ENCODE measurements at regions not wholly inside any gene's neighbourhood (a gene's known extent, or its start where the extent isn't known, plus 50 kb on each side); places are given as distances from the start of the nearest gene placed in this dataset.

GRCh38 chr15:75100679-75101078 is 77.3 kb downstream of the PPCDC start:
- intact Hi-C loops (cut with DNase I), result no loop called here

GRCh38 chr15:75104804-75105557 is 81.6 kb downstream of the PPCDC start:
- intact Hi-C loops (cut with DNase I), result no loop called here

More at GRCh38 chr15:75100679-75101078, 77.3 kb downstream of the PPCDC start:
- no peaks in the 10 kb centered on the region for H3K36me3 ChIP-seq
- no peak overlapping the region for H3K4me3 ChIP-seq (replicated peaks in 1 of 3)
- peaks cover 0 to 13% of the 10 kb centered on the region in 2 donors for H3K4me1 ChIP-seq
- H3K27me3 ChIP-seq, result no peaks in the 10 kb centered on the region
- TF ChIP-seq CTCF (IDR thresholded peaks at IDR 0.05) (no peak), POLR2A (IDR thresholded peaks at IDR 0.05) (no peak)
- no peak overlapping the region for H3K27ac ChIP-seq
- DNase-seq, result no peak
- WGBS, 2 donors, result 95 to 100% methylated on average over 2 of the region's 2 CpGs
- no peaks in the 10 kb centered on the region for H3K9me3 ChIP-seq

GRCh38 chr15:75107516-75107907 is 84.1 kb downstream of the PPCDC start:
- H3K4me3 ChIP-seq (replicated peaks in 1 of 3), result no peak overlapping the region
- no peaks in the 10 kb centered on the region for H3K36me3 ChIP-seq
- intact Hi-C loops (cut with DNase I), result no loop called here
- TF ChIP-seq CTCF (IDR thresholded peaks at IDR 0.05) (no peak), POLR2A (IDR thresholded peaks at IDR 0.05) (no peak)
- no peak overlapping the region for H3K27ac ChIP-seq
- no peaks in the 10 kb centered on the region for H3K27me3 ChIP-seq
- WGBS, 2 donors, result 87 to 92% methylated on average over 2 of the region's 2 CpGs
- peaks cover 4 to 19% of the 10 kb centered on the region in 2 donors for H3K4me1 ChIP-seq
- no peaks in the 10 kb centered on the region for H3K9me3 ChIP-seq
- no peak for DNase-seq

More at GRCh38 chr15:75104804-75105557, 81.6 kb downstream of the PPCDC start:
- Histone ChIP-seq H3K9me3 (no peaks in the 10 kb centered on the region), H3K4me1 (peaks cover 4 to 19% of the 10 kb centered on the region in 2 donors), H3K27me3 (no peaks in the 10 kb centered on the region), H3K36me3 (no peaks in the 10 kb centered on the region), H3K27ac (peak overlapping the region in 1 of 3 donors; percentile 56), H3K4me3 (replicated peaks in 1 of 3) (no peak overlapping the region)
- TF ChIP-seq CTCF (IDR thresholded peaks at IDR 0.05), result no peak
- TF ChIP-seq POLR2A (IDR thresholded peaks at IDR 0.05), result no peak
- DNase-seq, result peak; percentile 14 to 15
- WGBS, 2 donors, result 71 to 83% methylated on average over 3 of the region's 3 CpGs

- 58 to 68% methylated on average over 12 of the region's 12 CpGs for WGBS, 2 donors
Measured at GRCh38 chr15:75107908-75108838, 84.8 kb downstream of the PPCDC start.

More at GRCh38 chr15:75107908-75108838, 84.8 kb downstream of the PPCDC start:
- peaks cover 4 to 19% of the 10 kb centered on the region in 2 donors for H3K4me1 ChIP-seq
- H3K27ac ChIP-seq, result no peak overlapping the region
- H3K4me3 ChIP-seq (replicated peaks in 1 of 3), result no peak overlapping the region
- intact Hi-C loops (cut with DNase I), result no loop called here
- H3K9me3 ChIP-seq, result no peaks in the 10 kb centered on the region
- no peaks in the 10 kb centered on the region for H3K36me3 ChIP-seq
- no peak for DNase-seq
- no peak for TF ChIP-seq CTCF (IDR thresholded peaks at IDR 0.05)
- no peaks in the 10 kb centered on the region for H3K27me3 ChIP-seq

Measured in thyroid gland (tissue), 4 donors.